Keratinocyte (primary cell): ENCODE measurements at regions not wholly inside any gene's neighbourhood (a gene's known extent, or its start where the extent isn't known, plus 50 kb on each side); places are given as distances from the start of the nearest gene placed in this dataset.

Experiments used
- CTCF ChIP-seq, 3 experiments: IDR thresholded peaks in 1 of 3; conservative IDR thresholded peaks in 1 of 3; optimal IDR thresholded peaks in 1 of 3; 2 replicates in 2 of 3; 3 replicates in 1 of 3; pipeline versions ENCODE3 to v1.5.1; 2011; ENCODE audit warnings: low read length in 3 of 3, mild to moderate bottlenecking in 3 of 3, moderate library complexity in 2 of 3, control low read depth in 1 of 3, inconsistent platforms in 1 of 3; ENCODE audit not compliant: insufficient read depth in 2 of 3; ENCODE audit errors: extremely low read depth in 1 of 3
- EZH2 ChIP-seq: IDR thresholded peaks from one replicate; pipeline ENCODE4 v1.6.1; 2012; ENCODE audit warnings: inconsistent platforms, mild to moderate bottlenecking, low read length, moderate library complexity

- no peak for TF ChIP-seq CTCF (optimal IDR thresholded peaks at IDR 0.05 in 1 of 3, IDR thresholded peaks at IDR 0.05 in 1 of 3, conservative IDR thresholded peaks at IDR 0.05 in 1 of 3; ENCODE audit: extremely low read depth in 1 of 3, insufficient read depth in 2 of 3, low read length in 3 of 3)
- no peak for TF ChIP-seq EZH2
Observed at GRCh38 chr16:50472472-50472871, 75.7 kb upstream of the NKD1 start.
